RWPE1 (cell line): ENCODE measurements at regions not wholly inside any gene's neighbourhood (a gene's known extent, or its start where the extent isn't known, plus 50 kb on each side); places are given as distances from the start of the nearest gene placed in this dataset.
A peak's percentile ranks its signal among the peaks of the same experiment; 100 is the strongest.

ENCODE experiments used
- CTCF ChIA-PET: fragments of 350-600 bp; sonication (Branson Sonifier 250); formaldehyde crosslinking; extraction: SDS; loops from one replicate; lab custom pipeline; 2021; lab: Yijun Ruan, JAX
- POLR2A ChIA-PET: fragments of 400-600 bp; formaldehyde crosslinking; extraction: SDS; loops from one replicate; lab custom pipeline; 2020; ENCODE audit warnings: antibody characterized with exemption; ENCODE audit not compliant: low non-redundant PET; lab: Yijun Ruan, JAX
- DNase-seq: peaks from one replicate; pipeline ENCODE4 v3.0.0; 2012; ENCODE audit warnings: low spot score
- H3K27ac ChIP-seq: fragments of 450-650 bp; 2 replicates; pipeline ENCODE4 v1.5.1; 2017
- CTCF ChIP-seq: fragments of 450-650 bp; conservative IDR thresholded peaks from 2 replicates; pipeline ENCODE4 v1.5.1; 2017; ENCODE audit warnings: low read depth, mild to moderate bottlenecking

- no peak for DNase-seq
- CTCF ChIA-PET: no interaction called here
- POLR2A ChIA-PET: no interaction called here
- H3K27ac ChIP-seq: no peak overlapping the region
- TF ChIP-seq CTCF: no peak
Observed at GRCh38 chr2:65955259-65955658, 479.7 kb upstream of the MEIS1 start.

GRCh38 chr2:65952966-65953761 lies 481.8 kb upstream of the MEIS1 start:
- DNase-seq: no peak
- ChIA-PET CTCF (no interaction called here), POLR2A (no interaction called here)
- no peak overlapping the region for H3K27ac ChIP-seq
- no peak for TF ChIP-seq CTCF

- ChIA-PET POLR2A (no interaction called here), CTCF (interaction anchor here (0.6 kb wide), 1 partner anchor 49 kb away, joined by 3 read pairs; no protein-coding TSS in a partner anchor)
- TF ChIP-seq CTCF: no peak
- no peak for DNase-seq
- H3K27ac ChIP-seq: no peak overlapping the region
Observed at GRCh38 chr2:65944213-65944612, 490.7 kb upstream of the MEIS1 start.

- DNase-seq: no peak
- TF ChIP-seq CTCF: no peak
- ChIA-PET POLR2A (no interaction called here), CTCF (interaction anchor here (0.5 to 0.7 kb wide), 4 partner anchors 15 to 769 kb away, joined by 3 read pairs; no protein-coding TSS in a partner anchor)
- H3K27ac ChIP-seq: no peak overlapping the region
Observed at GRCh38 chr2:65943099-65943786, 491.7 kb upstream of the MEIS1 start.

GRCh38 chr2:65940856-65941255 lies 494.1 kb upstream of the MEIS1 start:
- TF ChIP-seq CTCF: no peak
- no peak overlapping the region for H3K27ac ChIP-seq
- CTCF ChIA-PET: no interaction called here
- no peak for DNase-seq
- POLR2A ChIA-PET: no interaction called here

- DNase-seq: peak; percentile 17
- H3K27ac ChIP-seq: no peak overlapping the region
- no peak for TF ChIP-seq CTCF
- ChIA-PET CTCF (interaction anchor here (0.6 to 0.7 kb wide), 2 partner anchors 485 to 757 kb away, joined by 3 to 5 read pairs; no protein-coding TSS in a partner anchor), POLR2A (no interaction called here)
Observed at GRCh38 chr2:65939687-65940086, 495.2 kb upstream of the MEIS1 start.
